ENCODE measurements at regions not wholly inside any gene's neighbourhood (a gene's known extent, or its start where the extent isn't known, plus 50 kb on each side); places are given as distances from the start of the nearest gene placed in this dataset.

- TF ChIP-seq EZH2 (IDR thresholded peaks at IDR 0.05) (no peak), REST (IDR thresholded peaks at IDR 0.05; ENCODE audit: low read depth) (no peak), CTCF (IDR thresholded peaks at IDR 0.05 in 2 of 3, conservative IDR thresholded peaks at IDR 0.05 in 1 of 3; ENCODE audit: borderline replicate concordance in 1 of 3, insufficient read depth in 1 of 3, low read depth in 2 of 3, low read length in 2 of 3) (no peak), POLR2A (IDR thresholded peaks at IDR 0.05; ENCODE audit: borderline replicate concordance, extremely low read depth, insufficient read depth, insufficient read length) (no peak), ATF3 (IDR thresholded peaks at IDR 0.05) (no peak), SP1 (IDR thresholded peaks at IDR 0.05; ENCODE audit: low read depth) (no peak), TCF7L2 (IDR thresholded peaks at IDR 0.05; ENCODE audit: borderline replicate concordance, extremely low read depth, insufficient read depth, insufficient read length) (no peak), MAX (IDR thresholded peaks at IDR 0.05) (no peak), POLR2AphosphoS5 (IDR thresholded peaks at IDR 0.05; ENCODE audit: low read depth, low read length) (no peak)
Observed at GRCh38 chr10:44056206-44056605, 328.7 kb downstream of the CXCL12 start.

Data from HCT116 (cell line).